ELF-1 (cell line): ENCODE measurements at regions not wholly inside any gene's neighbourhood (a gene's known extent, or its start where the extent isn't known, plus 50 kb on each side); places are given as distances from the start of the nearest gene placed in this dataset.
"Not testable (repeated sequence)": the region's sequence is repeated elsewhere in the genome, so short reads cannot be mapped to it uniquely, and the experiment has no call there.

Source experiments
- DNase-seq: peaks from one replicate; pipeline ENCODE4 v3.0.0-alpha.2; 2016; ENCODE audit warnings: low read depth, low spot score

DNA sequence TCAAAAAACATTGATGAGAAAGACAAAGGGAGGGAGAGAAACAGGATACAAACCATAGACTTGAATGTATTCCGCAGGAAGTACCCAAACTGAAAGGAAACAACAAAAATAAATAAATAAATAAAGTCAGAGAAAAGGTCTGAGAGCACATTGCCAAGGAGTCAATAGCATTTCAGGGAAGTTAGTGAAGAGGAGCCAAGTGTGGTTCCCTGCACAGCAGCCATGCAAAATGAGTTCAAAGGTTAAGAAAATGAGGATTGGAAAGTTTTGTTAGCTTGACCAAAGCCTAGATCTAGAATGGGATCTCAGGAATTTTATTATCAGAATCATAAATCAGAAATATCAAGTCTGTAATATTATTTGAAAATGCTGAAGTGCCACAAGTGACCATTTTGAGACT is 700.0 kb downstream of the MAFB start:
- DNase-seq = no peak

DNA sequence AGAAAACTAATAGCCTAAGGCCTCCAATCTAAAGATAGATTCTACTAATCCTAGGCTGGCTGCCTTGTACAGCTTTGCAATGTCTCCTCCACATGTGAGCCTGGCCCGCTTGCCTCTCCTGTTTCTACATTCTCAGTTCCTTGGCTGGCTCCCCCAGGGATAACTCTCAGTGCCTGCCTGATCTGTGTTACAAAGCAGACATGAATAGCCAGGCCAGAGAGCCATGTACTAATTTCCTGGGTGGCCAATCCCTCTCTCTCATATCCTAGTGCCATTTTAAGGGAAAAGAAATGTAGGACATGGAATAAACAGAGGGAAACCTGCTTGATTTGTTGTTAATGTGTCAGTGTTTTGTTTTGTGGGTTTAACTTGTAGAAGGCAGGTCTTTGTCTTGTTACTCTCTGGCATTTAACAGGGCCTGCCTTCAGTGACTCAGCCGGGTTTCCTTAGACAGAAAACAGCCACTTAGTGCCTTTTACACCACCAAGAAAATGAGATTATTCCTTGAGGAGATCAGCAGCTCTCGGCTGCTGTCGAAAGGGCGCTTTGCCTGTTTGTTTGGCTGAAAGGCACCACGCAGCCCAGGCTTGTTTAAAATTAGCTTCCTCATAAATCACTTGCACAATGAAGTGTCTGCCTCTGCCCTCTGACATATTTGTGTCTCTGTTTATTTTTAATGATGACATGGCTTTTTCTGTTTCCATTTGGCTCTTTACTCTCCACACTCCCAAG is 702.7 kb downstream of the MAFB start:
- peak; percentile 76 for DNase-seq

DNA sequence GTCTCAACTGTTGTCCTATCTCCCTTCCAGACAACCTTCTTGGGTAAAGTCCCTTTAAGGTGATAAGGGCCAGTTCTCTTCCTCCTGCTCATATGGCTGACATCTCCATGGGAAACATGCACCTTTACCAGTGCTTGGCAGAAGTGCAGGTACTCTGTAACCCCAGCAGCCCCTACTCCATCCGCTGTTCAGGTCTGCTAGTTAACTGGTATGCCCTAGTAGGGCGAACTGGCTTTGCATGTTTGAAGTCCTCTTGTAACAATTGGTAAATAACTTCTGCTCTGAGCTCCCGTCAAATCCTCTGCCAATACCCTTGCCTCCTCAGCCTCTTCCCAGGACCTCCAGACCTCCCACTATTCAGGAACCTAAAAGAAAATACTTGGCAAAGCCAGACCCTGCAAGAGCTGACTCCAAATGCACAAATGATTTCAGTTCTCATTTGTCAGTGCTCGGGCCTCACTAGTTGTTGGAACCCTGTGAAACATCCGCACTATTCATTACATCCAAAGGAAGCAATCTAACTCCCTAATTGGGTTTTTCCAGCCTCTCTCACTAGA is 703.7 kb downstream of the MAFB start:
- no peak for DNase-seq

DNA sequence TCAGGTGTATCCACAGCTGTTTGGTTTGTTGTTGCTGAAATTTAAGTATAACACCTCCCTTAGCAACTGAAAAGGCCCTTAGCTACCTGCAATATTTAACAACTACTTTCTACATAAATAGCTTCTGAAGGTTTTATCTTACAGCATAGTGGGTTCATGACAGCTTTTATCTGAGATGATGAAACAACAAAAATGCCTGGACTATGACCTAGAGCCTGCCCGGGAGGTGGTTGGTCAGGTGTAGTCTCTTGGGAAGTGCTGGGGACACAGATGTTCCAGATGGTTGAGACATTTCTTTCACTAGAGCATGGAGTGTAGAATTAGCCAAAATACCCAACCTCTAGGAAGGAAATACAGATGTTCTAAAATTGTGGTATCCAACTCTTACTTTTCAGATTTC is 705.4 kb downstream of the MAFB start:
- DNase-seq = no peak

DNA sequence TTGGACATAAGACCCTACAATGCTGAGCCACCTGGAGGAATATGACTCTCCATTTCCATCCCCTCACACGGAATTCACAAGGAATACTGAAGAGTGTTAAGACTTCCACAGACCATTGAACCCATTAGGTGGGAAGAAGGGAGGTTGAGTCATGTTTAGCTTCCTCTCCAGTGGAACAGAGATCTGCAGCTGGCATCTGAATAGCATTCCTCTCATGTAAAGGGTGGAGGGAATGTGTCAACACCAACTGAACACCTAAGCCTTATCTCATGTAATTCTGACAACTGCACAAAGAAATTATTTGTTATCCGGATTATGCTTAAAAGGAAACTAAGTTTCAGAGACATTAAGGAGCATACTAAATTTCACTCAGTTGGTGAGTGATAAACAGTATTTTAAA is 705.9 kb downstream of the MAFB start:
- no peak for DNase-seq

DNA sequence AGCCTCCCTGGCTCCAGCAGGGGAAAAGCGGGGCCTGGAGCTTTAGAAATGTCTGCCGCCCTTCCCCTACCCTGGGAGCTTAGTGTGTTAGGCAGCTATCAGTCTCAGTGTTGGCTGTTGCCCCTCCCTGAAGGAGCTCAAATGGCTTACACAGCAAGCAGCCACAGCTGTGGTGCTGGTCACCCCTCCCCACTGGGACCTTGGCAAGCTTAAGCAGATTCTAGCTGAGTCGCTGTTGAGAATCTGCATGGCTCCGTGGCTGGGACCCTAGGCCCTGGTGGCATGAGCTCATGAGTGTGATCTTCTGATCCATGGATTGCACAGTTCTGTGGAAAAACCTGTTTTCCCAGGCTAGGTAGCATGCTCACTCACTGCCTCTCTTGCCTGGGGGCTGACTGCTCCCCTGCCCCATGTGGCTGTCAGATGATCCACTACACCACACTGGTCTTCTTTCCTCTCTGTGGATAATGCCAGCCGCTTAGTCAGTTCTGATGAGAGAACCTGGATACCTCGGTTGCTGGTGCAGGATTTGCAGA is 714.0 kb downstream of the MAFB start:
- DNase-seq = peak; percentile 60

DNA sequence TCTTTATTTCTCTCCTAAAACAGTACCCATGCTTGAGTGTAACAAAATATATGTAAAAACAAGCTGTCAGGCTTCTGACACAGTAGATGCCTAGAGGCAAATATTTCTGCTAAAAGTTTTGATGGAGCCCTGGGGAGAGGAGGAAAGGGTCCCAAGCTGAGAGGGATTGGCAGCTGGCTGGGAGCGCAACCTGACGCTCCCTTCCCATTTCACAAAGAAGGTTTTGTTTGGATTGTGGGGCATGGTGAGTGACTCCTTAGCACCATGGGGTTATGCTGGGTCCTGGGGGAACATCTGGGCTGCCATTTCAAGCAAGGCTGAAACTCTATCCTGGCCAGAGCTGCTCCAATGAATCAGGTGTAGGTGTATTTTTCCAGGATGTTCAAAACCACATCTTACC is 720.5 kb downstream of the MAFB start:
- no peak for DNase-seq

DNA sequence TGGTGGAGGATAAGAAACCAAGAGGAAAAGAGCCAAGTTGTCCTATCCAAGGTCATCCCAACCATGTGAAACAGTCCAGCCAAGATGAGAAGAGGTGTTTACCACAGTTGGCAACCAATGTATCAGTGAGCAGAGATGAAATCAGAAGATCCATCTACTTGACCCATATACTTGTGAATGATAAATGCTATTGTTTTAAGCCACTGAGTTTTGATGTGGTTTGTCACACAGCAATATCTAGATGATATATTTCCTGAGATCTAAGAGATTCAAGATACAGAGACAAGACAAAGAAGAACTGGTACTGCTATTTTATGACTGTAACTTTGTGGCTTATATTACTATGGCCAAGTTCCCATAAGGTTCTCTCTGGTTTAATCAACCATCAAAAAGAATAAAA is 721.2 kb downstream of the MAFB start:
- no peak for DNase-seq

DNA sequence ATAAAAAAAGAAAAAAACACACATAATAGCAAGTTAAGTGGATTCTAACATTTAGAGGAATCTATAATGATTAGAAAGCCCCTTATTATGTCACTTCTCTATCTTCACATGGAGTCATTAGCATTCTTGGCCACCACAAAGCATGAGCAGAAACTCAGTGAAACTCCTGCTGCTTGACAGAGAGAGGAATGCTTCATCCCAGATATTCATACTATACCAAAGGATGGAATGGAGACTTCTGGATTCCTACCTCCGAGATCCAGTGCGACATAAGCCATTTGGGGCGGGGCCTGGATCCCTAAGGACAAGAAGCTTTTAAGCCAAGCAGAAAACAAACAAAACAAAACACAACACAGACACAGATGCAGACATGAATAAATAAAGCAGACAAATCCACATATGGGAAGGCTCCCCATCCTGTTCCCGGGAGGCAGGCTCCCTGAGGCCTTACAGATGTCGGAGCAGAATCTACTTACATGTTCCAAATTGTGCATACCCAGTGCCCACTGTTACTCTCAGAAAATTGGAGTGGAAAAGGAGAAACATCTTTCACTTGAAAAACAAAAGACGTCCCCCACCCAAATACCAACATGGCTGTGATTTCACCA is 727.3 kb downstream of the MAFB start:
- no peak for DNase-seq

DNA sequence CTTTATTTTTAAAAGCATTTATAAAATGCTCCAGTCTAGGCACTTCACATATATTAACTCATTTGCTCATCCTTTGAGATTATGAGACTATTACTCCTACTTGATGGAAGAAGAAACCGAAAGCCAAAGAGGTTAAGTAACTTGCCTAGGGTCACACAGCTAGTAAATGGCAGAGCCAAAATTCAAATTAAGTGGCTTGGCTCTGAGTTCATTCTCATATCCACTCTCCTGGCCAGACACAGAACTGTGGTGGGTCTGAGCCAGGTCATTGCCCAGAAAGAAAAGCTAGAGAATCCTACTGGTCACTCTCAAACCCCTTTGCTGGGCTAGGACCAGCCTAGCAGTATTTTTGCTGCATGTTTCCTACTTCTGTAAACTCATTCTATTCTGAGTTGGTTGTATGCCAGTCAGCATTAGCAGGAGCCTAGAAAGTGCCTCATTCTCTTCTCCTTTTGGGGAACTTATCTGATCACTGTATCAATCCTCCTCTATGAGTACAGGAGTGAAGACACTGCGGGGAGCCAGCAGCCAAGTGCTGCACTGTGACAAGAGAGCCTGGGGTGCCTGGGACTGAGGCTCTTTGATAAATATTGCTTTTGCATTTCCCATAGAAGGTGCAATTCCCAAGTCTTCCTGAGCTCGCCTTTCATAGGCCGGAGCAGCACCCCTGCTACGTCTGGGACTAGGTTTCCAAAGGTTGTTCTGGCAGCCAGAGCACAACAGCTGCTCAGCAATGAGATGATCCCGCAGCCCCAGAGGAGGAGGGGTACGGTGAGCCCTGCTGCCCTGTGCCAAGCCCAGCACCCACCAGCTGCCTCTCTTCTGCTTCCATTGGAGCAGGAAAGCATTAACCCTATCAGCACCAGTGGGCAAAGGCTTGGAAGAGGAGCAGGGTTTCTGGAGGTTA is 728.3 kb downstream of the MAFB start:
- DNase-seq = peak; percentile 4

DNA sequence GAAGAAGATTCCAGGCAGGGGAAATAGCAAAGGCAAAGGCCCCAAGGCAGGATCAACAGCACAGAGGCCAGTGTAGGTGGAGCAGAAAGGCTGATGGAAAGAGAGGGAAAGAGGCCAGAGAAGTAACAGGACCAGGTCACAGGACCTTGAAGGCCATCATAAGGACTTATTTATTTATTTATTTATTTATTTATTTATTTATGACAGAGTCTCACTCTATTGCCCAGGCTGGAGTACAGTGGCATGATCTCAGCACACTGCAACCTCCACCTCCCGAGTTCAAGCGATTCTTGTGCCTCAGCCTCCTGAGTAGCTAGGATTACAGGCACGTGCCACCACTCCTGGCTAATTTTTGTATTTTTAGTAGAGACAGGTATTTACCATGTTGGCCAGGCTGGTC is 731.1 kb downstream of the MAFB start:
- DNase-seq = not testable (repeated sequence)

DNA sequence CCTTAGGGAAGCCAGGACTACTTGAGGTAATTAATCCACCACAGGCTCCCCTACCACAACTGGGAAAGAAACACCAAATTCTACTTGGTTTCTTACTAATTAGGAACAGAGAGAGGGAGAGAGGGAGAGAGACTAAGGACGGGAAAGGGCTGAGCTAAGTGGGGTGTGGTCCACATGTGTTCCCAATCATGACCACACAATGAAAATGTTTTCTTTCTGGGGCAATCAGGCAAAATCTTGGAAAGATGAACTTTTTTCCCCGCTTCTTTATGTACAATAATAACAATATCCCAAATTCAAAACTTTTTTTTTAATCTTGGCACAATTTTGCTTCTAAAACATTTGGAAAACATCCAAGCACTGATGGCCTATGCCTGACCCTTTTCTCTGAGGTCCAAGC is 734.4 kb downstream of the MAFB start:
- DNase-seq = no peak

DNA sequence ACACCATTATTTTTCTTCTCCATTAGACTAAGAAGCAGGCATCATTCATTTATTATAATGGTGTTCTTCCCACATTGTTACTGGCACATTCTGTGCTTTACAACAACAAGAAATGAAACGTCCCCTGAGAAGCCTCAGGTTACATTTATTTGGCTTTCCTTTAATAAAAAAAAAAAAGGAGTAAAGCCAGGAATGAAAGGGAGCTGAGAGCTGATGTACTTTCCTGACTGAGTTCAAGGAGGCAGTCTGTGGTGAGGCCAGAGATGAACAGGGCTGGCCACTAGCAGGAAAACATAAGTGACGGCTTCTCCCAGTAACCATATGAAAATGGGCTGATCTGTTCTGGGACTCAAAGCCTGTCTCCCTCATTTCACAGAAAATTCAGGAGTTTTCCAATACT is 742.1 kb downstream of the MAFB start:
- no peak for DNase-seq

DNA sequence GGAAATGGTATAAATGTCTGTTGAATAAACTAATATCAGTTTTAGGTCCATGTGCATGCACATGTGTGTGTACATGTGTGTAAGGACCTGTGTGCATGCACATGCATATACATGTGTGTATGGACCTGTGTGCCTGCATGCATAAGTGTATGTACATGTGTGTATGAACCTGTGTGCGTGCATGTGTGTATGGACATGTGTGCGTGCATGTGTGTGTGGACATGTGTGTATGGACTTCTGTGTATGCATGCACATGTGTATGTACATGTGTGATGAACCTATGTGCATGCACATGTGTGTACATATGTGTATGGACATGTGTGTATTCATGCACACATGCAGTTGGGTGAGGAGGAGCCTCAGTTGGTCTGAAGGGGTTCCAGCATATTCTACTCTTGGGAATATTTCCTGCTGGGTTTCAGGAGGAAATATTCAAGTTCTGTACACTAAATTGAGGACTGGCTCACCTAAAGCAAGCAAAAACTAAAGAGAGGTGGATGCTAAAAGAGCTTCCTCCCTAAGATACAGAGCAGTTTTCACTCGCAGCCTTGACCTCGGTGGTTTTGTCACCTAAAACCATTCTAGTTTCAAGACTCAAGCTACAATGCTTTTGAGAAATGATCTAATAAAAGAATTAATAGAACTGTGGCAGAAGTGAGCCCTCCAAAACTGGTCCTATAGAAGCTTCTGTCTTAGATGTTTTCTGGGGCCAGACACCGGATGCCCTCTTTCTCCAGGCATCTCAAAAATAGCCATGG is 742.8 kb downstream of the MAFB start:
- no peak for DNase-seq

DNA sequence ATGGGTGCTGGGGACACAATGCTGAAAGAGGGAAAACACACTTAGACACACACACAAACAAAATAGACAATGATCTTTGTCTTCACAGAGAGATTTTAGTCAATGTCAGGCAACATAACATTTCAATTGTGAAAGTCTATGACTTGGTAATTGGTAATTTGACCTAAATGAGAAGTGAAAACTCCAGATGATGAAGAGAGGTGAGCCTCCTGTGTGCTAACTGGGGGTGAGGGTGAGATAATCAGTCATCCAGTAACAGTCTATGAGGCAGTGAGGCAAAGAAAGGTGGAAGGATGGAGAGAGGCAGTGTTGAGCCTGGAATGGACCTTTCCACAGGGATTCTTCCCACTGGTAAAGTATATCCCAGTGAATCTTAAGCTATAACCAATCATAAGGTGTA is 744.2 kb downstream of the MAFB start:
- no peak for DNase-seq

DNA sequence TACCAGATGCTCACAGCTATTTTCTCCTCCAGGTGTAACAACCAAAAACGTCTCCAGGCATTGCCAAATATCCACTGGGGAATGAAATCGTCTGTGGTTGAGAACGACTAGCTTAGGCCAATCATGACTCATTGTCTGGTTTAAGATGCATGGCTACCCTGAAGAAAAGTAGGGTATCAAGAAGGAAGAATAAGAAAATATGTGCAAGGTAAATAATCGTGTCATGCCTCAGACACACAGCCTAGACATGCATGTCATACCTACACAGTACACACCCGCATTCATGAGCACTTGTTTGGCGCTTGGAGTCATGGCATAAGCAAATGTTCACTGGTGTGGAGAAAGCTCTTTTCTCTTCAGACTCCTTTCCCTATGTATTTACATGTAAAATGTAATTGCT is 745.7 kb downstream of the MAFB start:
- no peak for DNase-seq

DNA sequence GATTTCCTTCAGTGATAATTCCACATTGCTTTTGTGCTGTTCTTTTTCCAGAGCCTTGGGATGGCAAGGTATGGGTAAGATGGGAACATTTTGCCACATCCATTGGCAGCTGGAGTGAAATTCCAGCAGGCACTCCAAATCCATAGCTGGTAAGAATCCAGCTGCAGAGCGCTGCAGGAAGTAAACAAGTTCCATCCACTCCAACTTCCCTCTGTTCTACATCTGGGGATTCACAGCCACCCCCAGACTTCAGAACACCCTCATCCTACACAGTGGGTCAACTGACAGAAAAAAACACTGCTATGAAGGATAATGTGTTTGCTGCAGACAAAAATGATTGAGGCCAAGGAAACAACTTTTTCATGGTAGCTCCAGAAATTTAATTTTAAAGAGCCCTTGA is 747.8 kb downstream of the MAFB start:
- no peak for DNase-seq

DNA sequence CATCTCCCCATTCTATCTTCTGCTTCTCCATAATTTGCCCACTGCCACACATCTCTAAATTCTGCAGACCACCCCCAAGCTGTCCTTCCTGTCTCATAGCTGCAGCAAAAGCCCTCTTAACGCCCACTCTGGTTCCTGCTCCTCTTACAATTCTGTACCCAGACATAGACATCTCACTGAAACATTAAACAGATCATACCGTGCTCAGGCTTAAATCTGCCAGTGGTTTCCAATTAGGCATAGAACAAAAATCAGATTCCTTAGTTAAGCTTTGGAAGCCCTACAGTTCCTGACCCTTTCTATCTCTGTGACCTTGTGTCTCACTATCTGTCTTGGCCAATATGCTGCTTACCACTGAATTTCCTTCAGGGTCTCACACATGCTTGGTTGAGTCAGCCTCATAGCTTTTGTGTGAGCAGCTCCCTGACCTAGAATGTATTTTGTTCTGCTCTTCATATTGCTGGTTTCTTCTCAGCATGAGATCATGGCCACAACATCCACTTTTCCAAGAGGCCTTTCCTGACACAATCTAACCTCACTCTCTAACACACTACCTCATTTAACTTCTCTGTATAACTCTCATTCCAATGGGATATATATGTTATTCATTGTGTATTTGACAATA is 749.7 kb downstream of the MAFB start:
- DNase-seq = no peak

DNA sequence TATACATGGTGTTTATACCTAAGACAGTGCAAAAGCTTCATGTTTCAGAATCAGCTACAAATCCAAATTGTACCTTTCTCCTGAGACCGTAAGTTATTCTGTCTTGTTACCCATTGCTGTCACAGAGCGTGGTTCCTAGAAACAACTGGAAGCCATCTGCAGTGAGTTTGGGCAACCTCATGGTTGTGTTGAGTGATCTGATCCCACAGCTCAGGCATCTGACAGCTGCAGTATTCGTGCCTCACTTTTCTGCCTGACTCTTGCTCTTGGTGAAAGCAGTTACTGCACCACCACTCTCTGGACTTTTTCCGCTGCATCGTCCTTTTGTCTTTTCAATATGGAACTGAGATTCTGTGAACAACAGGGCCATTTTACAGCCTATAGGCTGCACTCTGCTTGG is 752.6 kb downstream of the MAFB start:
- no peak for DNase-seq

DNA sequence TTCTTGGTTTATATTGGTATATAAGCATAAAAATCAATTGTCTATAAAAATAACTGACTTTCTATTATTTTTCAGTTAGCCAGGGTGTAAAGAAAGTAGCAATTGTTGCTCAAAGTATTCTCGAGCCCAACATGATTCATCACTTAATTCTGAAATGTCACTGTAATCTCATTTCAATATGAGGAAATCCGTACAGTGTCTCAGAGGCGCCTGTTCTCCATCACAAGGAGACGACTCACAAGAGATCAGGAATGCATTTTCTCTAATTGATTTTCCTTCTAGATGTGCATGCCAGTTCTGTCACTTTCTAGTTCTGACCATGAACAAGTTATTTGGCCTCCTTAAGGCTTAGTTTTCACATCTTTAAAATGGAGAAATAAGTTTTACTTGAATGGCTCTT is 753.1 kb downstream of the MAFB start:
- DNase-seq = no peak

DNA sequence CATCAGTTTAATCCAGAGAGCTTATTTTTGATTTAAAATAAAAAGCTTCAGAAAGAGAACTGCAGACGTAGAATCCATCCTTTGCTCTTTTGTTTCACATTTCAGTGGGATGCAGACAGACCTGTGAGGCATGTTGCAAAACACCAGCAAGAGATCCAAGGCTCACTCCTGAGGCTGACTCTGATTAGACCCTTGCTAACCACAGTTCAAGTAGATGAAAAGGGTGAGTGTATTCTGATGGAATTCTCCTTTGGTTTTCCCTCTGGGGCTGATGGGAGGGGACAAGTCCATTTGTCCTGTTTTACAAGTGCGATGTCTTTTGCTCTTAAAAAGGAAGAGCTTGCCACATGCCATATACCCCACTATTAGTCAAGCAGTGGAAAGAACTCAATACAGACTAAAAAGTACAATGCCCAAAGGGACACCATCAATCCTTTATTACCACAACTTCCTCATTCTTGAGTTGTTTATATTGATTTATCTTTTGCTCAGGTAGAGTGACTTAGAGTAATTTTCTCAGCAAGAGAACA is 772.7 kb downstream of the MAFB start:
- peak; percentile 23 for DNase-seq
